22Rv1 (cell line): ENCODE measurements at regions not wholly inside any gene's neighbourhood (a gene's known extent, or its start where the extent isn't known, plus 50 kb on each side); places are given as distances from the start of the nearest gene placed in this dataset.

ENCODE experiments used
- CTCF ChIP-seq: fragments of 450-650 bp; IDR thresholded peaks from 2 replicates; pipeline ENCODE4 v1.5.1; 2017; ENCODE audit warnings: mild to moderate bottlenecking
- ZFX ChIP-seq: fragments of 450-650 bp; IDR thresholded peaks from 2 replicates; pipeline ENCODE4 v1.6.1; 2017; ENCODE audit warnings: antibody characterized with exemption, borderline replicate concordance

GRCh38 chr3:34073111-34073510 lies 274.7 kb downstream of the PDCD6IP start:
- no peak for TF ChIP-seq CTCF
- no peak for TF ChIP-seq ZFX
